ENCODE measurements at regions not wholly inside any gene's neighbourhood (a gene's known extent, or its start where the extent isn't known, plus 50 kb on each side); places are given as distances from the start of the nearest gene placed in this dataset.

GRCh38 chr15:95162967-95163531 is 931.7 kb downstream of the MCTP2 start:
- Histone ChIP-seq H3F3A (replicated peaks; ENCODE audit: insufficient read depth) (no peaks in the 10 kb centered on the region), H3K36me3 (replicated peaks in 1 of 2; ENCODE audit: control insufficient read depth in 1 of 2, insufficient read depth in 2 of 2, low read length in 1 of 2) (no peaks in the 10 kb centered on the region), H3K9me2 (no peaks in the 10 kb centered on the region), H3K4me2 (no peak overlapping the region), H3K79me2 (ENCODE audit: insufficient read depth) (no peaks in the 10 kb centered on the region), H2AFZ (ENCODE audit: low read depth) (no peak overlapping the region), H3K9ac (no peak overlapping the region), H3K4me3 (ENCODE audit: low read depth in 2 of 2, low read length in 1 of 2) (no peak overlapping the region), H3K27ac (ENCODE audit: low read depth in 2 of 2, low read length in 1 of 2) (no peak overlapping the region), H3K4me1 (ENCODE audit: control insufficient read depth in 1 of 2, insufficient read depth in 2 of 2, low read depth in 1 of 2, low read length in 1 of 2) (no peaks in the 10 kb centered on the region), H4K20me1 (ENCODE audit: insufficient read depth) (no peaks in the 10 kb centered on the region), H3K9me3 (no peaks in the 10 kb centered on the region), H3K27me3 (ENCODE audit: insufficient read depth) (no peaks in the 10 kb centered on the region)
- POLR2A ChIA-PET = no interaction called here
- WGBS (ENCODE audit: low lambda C conversion rate) = 2% methylated on average over 7 of the region's 7 CpGs
- no peak for TF ChIP-seq SIN3A (IDR thresholded peaks at IDR 0.05; ENCODE audit: borderline replicate concordance, low read depth, low read length)
- TF ChIP-seq, protein P1, sequence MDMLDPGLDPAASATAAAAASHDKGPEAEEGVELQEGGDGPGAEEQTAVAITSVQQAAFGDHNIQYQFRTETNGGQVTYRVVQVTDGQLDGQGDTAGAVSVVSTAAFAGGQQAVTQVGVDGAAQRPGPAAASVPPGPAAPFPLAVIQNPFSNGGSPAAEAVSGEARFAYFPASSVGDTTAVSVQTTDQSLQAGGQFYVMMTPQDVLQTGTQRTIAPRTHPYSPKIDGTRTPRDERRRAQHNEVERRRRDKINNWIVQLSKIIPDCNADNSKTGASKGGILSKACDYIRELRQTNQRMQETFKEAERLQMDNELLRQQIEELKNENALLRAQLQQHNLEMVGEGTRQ (IDR thresholded peaks at IDR 0.05; ENCODE audit: borderline replicate concordance, low read depth, low read length) = no peak
- TF ChIP-seq MXI1 (IDR thresholded peaks at IDR 0.05; ENCODE audit: low read depth, low read length) = no peak
- TF ChIP-seq YY1 (IDR thresholded peaks at IDR 0.05; ENCODE audit: low read depth) = no peak
- no peak for TF ChIP-seq PBX3 (IDR thresholded peaks at IDR 0.05)
- no peak for TF ChIP-seq TEAD4 (IDR thresholded peaks at IDR 0.05; ENCODE audit: borderline replicate concordance, insufficient read depth)
- no peak for TF ChIP-seq RFX5 (IDR thresholded peaks at IDR 0.05; ENCODE audit: low read length)
- no peak for TF ChIP-seq NFIC (IDR thresholded peaks at IDR 0.05; ENCODE audit: borderline replicate concordance)
- no peak for TF ChIP-seq NRF1 (IDR thresholded peaks at IDR 0.05; ENCODE audit: low read depth, low read length)
- no peak for TF ChIP-seq FOSL2 (IDR thresholded peaks at IDR 0.05; ENCODE audit: borderline replicate concordance, low read depth)
- TF ChIP-seq, protein P2, sequence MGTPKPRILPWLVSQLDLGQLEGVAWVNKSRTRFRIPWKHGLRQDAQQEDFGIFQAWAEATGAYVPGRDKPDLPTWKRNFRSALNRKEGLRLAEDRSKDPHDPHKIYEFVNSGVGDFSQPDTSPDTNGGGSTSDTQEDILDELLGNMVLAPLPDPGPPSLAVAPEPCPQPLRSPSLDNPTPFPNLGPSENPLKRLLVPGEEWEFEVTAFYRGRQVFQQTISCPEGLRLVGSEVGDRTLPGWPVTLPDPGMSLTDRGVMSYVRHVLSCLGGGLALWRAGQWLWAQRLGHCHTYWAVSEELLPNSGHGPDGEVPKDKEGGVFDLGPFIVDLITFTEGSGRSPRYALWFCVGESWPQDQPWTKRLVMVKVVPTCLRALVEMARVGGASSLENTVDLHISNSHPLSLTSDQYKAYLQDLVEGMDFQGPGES (IDR thresholded peaks at IDR 0.05; ENCODE audit: low read depth, low read length) = no peak
- TF ChIP-seq POLR2AphosphoS5 (IDR thresholded peaks at IDR 0.05; ENCODE audit: low read depth, low read length) = no peak
- TF ChIP-seq TCF12 (IDR thresholded peaks at IDR 0.05) = no peak
- TF ChIP-seq, protein P3, sequence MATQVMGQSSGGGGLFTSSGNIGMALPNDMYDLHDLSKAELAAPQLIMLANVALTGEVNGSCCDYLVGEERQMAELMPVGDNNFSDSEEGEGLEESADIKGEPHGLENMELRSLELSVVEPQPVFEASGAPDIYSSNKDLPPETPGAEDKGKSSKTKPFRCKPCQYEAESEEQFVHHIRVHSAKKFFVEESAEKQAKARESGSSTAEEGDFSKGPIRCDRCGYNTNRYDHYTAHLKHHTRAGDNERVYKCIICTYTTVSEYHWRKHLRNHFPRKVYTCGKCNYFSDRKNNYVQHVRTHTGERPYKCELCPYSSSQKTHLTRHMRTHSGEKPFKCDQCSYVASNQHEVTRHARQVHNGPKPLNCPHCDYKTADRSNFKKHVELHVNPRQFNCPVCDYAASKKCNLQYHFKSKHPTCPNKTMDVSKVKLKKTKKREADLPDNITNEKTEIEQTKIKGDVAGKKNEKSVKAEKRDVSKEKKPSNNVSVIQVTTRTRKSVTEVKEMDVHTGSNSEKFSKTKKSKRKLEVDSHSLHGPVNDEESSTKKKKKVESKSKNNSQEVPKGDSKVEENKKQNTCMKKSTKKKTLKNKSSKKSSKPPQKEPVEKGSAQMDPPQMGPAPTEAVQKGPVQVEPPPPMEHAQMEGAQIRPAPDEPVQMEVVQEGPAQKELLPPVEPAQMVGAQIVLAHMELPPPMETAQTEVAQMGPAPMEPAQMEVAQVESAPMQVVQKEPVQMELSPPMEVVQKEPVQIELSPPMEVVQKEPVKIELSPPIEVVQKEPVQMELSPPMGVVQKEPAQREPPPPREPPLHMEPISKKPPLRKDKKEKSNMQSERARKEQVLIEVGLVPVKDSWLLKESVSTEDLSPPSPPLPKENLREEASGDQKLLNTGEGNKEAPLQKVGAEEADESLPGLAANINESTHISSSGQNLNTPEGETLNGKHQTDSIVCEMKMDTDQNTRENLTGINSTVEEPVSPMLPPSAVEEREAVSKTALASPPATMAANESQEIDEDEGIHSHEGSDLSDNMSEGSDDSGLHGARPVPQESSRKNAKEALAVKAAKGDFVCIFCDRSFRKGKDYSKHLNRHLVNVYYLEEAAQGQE (IDR thresholded peaks at IDR 0.05; ENCODE audit: low read depth, low read length) = no peak
- TF ChIP-seq SMC3 (IDR thresholded peaks at IDR 0.05; ENCODE audit: low read depth, low read length) = no peak
- no peak for TF ChIP-seq FOXM1 (IDR thresholded peaks at IDR 0.05; ENCODE audit: low read depth)
- no peak for TF ChIP-seq RCOR1 (IDR thresholded peaks at IDR 0.05; ENCODE audit: low read length)
- no peak for TF ChIP-seq CTCF (IDR thresholded peaks at IDR 0.05)
- CTCF ChIA-PET = interaction anchor here (0.9 kb wide), 1 partner anchor 11 kb away, joined by 3 read pairs; no protein-coding TSS in a partner anchor
- no peak for DNase-seq
